ENCODE measurements at regions not wholly inside any gene's neighbourhood (a gene's known extent, or its start where the extent isn't known, plus 50 kb on each side); places are given as distances from the start of the nearest gene placed in this dataset.

DNA sequence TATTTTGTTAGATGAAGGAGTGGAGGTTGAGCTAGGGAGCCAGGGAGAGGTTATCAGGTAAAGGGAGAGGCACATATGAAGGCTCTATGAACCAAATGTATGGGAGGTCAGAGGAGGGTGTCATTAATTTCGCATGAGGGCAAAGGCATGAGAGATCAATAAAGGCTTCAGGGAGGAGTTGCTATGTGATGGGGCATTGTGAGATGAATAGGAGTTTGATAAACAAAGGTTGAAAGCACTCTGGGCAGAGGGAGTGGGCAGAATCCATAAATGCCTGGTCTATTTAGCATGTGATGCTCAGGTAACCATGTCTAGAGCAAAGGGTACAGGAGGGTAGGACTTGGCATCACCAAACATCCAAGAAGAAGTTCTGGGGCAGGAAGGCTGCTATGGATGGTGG lies 273.4 kb downstream of the HAUS1 start:
- FAIRE-seq = no peak

DNA sequence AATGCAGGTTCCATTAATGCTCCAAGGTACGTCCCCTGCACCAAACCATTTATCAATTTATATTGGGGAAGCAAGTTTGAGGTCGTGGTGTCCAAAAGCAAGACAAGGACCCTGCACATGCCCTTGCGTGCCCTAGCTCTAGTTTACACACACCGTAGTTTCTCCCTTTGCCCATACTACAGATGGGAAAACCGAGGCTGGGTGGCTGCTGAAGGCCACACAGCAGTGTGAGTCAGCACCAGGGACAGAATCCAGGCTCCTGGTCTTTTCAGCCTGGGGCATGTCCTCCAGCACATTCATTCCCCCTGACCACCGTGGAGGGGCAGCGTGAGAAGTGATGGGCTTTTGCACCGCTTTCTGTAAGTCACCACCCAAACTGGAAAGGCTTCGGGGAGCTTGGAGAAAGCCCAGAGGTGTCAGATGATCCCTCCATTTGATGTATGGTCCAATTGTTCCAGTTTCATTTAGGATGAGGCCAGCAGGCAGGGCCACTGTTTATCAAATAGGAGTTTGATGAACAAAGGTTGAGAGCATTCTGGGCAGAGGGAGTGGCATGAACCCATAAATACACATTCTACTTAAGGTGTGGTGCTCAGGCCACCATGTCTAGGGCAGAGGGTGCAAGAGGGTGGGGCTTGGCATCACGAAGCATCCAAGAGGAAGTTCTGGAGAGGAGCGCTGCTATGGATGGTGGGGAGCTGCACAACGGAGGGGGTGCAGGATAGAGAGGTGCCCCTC lies 274.1 kb downstream of the HAUS1 start:
- no peak for DNase-seq (ENCODE audit: low spot score)
- FAIRE-seq = no peak

More for the DNA sequence above, 273.4 kb downstream of the HAUS1 start:
- no peak for DNase-seq (ENCODE audit: low spot score)

- DNase-seq (ENCODE audit: low spot score) = no peak
- FAIRE-seq = no peak
These were observed 274.7 kb downstream of the HAUS1 start for GRCh38 chr18:46378864-46379207.

DNA sequence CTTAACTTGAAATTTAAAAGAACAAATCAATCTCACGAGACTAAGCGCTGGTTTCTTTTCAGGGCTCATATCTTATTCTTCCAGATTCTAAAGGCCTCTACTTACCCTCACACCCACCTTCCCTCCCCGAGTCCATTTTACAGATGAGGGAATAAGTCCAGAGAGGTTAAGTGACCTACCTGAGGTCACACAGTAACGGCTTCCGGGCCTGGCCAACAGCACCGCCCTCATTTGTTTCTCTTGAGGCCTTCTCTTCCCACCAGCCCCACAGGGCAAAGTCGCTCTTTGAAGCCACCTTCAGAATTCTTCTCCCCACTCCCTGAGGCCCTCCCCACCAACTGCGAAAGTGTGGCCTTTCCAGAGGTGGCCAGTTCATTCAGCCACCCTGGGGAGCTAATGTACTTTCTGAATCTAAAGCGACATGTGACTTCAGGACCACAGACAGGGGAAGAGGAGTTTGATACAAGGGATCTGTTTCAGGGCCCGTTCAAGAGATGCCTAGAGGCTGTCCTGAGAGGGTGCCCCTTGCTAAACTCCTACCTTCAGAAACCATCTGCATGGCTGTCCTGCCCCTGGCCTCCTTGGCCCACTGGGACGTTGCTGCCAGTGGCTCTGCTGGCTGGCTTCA lies 275.3 kb downstream of the HAUS1 start:
- no peak for FAIRE-seq
- DNase-seq (ENCODE audit: low spot score) = no peak

DNA sequence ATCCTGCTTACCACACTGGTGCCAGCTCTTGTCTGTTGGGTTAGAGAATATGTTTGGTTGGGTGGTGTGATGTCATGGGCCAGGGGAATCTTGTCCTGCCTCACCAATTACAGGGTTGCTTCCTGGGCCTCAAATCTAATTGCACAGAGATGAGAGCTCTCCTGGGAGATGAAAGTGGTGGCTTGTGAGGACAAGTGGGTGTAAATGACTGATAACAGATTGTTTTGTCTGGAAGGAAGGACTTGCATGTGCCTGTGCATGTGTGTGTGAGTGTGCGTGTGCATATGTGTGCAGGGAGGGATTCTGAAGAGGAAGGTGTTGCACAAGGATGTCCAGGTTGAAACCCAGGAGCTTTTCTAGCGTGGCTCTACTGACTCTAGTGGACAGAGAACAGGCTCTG lies 271.9 kb downstream of the LOXHD1 start:
- no peak for FAIRE-seq
- no peak for DNase-seq (ENCODE audit: low spot score)

DNA sequence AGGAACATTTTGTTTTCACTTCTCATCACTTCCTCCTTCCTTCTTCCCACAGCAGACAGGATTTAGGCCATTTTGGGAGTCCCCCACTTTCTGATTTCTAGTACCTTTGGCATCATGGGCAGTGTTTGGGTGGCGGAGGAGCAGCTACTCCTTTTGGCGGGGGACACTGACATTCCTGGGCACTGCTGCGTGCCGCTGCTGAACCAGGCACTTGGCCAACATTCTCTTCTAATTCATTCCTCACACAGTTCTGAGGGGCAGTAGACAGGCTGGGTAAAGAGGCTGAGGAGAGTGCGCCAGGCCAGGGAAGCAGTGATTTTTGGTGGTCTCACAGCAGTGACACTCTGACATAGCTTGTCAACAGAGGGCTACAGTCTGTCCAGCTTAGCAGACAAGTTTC lies 270.2 kb downstream of the LOXHD1 start:
- no peak for DNase-seq (ENCODE audit: low spot score)
- FAIRE-seq = no peak

DNA sequence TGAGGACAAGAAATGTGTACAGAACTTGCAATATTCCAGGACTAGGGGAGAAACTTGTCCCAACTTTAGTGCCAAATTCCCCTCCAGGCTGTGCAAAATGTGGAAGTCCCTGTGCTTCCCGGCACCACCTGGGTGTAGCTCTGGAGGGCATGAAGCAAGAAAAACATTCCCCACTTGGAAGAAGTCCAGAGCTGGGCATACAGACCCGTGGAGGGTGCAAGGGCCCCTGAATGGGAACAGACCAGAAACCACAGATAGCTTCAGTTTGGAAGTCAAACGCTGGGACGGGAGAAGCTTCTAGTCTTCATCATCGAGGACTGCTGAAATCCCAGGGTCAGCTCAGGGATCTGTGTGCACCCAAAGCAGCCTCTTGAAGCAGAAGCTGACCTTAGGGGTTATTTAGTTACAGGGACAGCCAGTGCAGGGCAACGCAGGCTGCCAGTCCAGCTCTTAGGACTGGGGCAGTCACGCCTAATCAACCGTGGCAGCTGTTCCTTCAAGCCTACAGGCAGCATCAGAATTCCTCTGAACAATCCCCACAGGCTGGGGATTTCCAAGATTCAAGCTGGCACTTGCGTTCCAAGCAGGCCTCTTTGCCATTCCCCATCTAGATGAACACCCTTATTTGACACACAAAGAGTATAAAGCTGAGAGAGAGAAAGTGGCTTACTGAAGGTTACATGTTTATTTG lies 269.4 kb downstream of the LOXHD1 start:
- DNase-seq (ENCODE audit: low spot score) (peak; percentile 66), FAIRE-seq (peak; percentile 88)

DNA sequence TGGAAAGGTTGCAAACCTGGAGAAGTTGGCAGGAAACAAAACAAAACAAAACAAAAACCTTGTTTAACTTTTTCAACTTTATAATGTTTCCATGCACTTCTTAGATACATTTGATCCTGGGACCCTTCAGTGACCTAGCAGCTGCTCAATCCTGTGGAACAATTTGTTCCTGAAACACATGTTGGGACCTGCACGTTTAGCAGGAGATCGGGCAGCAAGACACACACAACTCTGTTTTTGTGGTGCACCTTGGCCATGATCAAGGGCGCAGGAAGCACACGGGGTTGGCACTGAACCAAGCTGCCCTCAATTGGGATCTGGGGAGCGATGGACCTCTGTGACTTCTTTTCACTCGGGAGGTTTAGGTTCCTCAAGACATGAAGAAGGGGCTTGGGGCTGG lies 268.7 kb downstream of the LOXHD1 start:
- DNase-seq (ENCODE audit: low spot score) (no peak), FAIRE-seq (no peak)

DNA sequence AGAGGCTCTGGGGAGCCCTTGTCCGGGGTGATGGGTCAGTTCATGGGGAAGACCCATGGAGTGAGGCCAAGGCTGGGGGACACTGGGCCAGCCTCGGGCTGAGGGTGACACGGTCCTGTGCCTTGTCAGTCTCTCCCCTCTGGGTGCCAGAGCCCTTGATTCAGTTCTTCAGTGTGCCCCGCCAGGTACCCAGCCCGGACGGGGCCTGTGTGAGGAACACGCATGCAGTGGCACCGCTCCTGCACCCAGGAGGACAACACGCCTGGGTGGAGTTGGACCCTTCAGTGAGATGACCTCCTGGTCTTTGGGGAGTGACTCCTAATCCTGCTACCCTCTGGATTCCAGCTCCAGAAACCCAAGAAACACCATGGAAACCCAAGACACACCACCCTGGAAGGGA lies 264.4 kb downstream of the LOXHD1 start:
- DNase-seq (ENCODE audit: low spot score) (no peak), FAIRE-seq (no peak)

DNA sequence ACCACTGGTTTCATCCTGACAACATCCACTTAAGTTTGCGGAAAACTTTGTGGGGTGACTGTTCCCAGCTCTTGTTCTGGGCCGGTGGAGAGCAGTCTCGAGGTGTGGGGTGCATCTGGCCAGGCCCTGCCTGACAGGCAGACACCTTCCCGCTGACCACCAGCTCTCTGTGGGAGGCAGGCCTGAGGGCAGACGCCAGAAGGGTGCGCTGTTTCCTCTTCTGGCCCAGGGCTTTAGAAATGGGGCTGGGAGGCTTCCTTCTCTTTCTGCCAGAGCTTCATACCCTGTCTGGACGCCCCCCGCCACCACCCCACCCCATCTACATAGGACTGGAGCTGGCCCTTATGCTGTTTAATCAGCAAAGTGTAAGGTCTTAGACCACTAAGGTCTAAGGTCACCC lies 263.8 kb downstream of the LOXHD1 start:
- no peak for FAIRE-seq
- DNase-seq (ENCODE audit: low spot score) = no peak

DNA sequence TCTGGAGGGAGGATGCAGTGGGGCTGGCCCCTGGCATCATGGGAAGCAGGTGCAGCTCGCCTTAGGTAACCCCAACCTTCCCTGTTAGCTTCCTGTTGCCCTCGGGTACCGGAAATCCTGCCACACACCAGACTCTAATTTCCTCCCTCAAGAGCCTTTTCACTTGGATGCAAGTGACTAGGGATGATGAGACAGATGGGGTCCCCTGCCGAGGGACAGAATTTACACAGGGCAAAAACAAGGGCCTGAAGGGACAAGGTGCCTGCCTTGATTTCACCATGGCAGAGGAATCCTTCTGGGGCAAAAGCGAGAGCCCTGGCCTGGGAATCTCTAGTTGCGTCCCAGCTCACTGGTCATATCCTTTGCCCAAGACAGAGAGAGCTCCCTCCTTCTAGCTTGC lies 263.1 kb downstream of the LOXHD1 start:
- DNase-seq (ENCODE audit: low spot score) (no peak), FAIRE-seq (no peak)

DNA sequence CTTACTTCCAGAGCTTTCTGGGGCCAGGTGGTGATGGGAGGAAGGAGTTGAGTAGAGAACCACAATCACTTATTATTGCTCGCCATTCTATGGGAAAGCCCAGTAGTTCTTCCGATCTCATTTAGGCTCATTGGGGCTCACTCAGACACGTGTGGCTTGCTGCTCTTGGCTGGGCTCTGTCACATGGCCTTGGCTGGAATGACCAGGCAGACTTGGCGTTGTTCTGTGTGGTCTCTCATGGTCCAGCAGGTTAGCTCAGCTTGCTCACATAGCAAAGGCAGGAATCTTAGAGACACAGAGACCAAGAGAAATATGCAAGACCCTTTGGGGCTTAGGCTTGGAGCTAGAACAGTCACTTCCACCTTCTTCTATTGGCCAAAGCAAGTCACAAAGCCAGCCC lies 261.2 kb downstream of the LOXHD1 start:
- no peak for FAIRE-seq
- no peak for DNase-seq (ENCODE audit: low spot score)

GRCh38 chr18:46397174-46397573 lies 259.8 kb downstream of the LOXHD1 start:
- FAIRE-seq = no peak
- DNase-seq (ENCODE audit: low spot score) = no peak

DNA sequence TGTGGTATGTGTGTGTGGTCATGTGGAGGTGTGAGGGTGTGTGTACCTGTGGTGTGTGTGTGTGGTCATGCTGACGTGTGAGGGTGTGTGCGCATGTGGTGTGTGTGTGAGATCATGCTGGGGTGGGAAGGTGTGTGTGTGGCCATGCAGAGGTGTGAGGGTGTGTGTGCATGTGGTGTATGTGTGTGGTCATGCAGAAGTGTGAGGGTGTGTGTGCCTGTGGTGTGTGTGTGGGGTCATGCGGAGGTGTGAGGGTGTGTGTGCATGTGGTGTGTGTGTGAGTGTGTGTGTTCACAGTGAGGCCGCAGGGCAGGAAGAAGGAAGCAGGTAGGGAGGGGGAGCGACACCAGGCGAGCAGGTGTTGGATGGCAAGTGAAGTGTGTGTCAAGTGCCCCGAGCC lies 259.0 kb downstream of the LOXHD1 start:
- FAIRE-seq = no peak
- no peak for DNase-seq (ENCODE audit: low spot score)

GRCh38 chr18:46398625-46399024 lies 258.4 kb downstream of the LOXHD1 start:
- DNase-seq (ENCODE audit: low spot score) (no peak), FAIRE-seq (no peak)

DNA sequence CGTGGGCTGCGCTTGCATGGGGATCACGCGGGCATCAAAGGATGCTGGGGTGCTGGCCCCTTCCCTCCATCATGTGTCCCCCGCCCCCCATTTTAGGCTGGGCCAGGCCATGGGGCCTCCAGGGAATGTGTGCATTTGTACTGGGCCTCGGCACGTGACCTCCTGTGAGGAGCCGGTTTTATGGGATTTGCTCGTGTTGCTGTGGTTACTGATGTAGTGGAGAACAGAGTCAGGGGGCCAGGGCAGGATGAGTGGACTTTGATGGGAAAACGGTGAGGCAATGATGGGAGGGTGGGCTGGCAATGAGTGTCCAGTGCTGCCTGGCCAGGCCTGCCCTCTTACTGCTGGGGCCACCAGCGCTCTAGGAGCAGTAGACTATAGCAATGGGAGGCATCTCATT lies 257.7 kb downstream of the LOXHD1 start:
- DNase-seq (ENCODE audit: low spot score) (no peak), FAIRE-seq (no peak)

GRCh38 chr18:46400449-46400848 lies 256.6 kb downstream of the LOXHD1 start:
- FAIRE-seq (no peak), DNase-seq (ENCODE audit: low spot score) (no peak)

GRCh38 chr18:46401486-46402070 lies 255.4 kb downstream of the LOXHD1 start:
- DNase-seq (ENCODE audit: low spot score) (no peak), FAIRE-seq (no peak)

GRCh38 chr18:46402396-46402795 lies 254.6 kb downstream of the LOXHD1 start:
- peak; percentile 54 for FAIRE-seq
- no peak for DNase-seq (ENCODE audit: low spot score)

GRCh38 chr18:46402945-46403344 lies 254.1 kb downstream of the LOXHD1 start:
- DNase-seq (ENCODE audit: low spot score) (no peak), FAIRE-seq (no peak)

DNA sequence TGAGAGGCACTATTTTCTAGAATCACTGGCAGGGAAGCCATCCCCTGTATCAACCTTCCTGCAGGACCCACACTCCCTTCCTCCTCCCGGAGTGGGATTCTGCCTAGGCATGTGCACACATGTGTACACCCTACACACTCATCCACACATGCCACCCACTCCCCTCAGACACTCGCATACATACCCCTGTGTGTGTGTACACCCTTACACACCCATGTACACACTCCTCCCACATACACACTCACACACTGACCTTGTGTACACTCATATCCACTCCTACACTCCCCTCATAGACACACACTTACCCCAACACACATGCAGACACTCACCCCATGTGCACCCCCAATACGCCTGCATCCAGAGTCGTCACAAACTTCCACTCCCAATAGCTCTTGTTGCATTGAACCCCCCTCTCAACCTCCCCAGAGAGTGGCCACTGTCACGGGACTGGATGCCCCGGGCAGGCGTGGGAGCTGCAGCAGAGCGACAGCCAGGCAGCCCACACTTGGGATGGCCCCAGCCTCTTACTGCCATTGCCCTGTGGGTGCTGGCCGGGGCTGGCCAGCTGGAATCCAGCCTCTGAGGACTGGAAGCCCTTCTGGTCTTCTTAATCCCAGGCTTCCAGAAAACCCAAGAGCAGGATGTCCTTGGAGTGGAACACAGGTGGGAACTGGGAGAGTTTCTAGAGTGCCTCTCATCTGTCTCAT lies 251.0 kb downstream of the LOXHD1 start:
- FAIRE-seq = no peak
- no peak for DNase-seq (ENCODE audit: low spot score)

- DNase-seq (ENCODE audit: low spot score) = no peak
- FAIRE-seq = no peak
These were observed 250.5 kb downstream of the LOXHD1 start for GRCh38 chr18:46406539-46406932.
